Osteoblast (primary cell): ENCODE measurements at regions not wholly inside any gene's neighbourhood (a gene's known extent, or its start where the extent isn't known, plus 50 kb on each side); places are given as distances from the start of the nearest gene placed in this dataset.

ENCODE experiments used
- DNase-seq: peaks from one replicate; pipeline ENCODE4 v3.0.0; 2011; ENCODE audit warnings: low spot score, mixed read lengths; ENCODE audit not compliant: insufficient read length; ENCODE audit errors: missing footprints
- H2AFZ ChIP-seq: 2 replicates; pipeline ENCODE4 v1.6.0; 2011; ENCODE audit warnings: mild to moderate bottlenecking, low read length
- H3K27ac ChIP-seq: 2 replicates; pipeline ENCODE4 v1.5.1; 2011; ENCODE audit warnings: mild to moderate bottlenecking, low read depth, low read length, moderate library complexity
- H3K27me3 ChIP-seq: 2 replicates; pipeline ENCODE4 v1.6.0; 2012; ENCODE audit warnings: mild to moderate bottlenecking, control low read depth, inconsistent platforms, low read length, moderate library complexity; ENCODE audit not compliant: insufficient read depth
- H3K36me3 ChIP-seq: 2 replicates; pipeline ENCODE4 v1.5.1; 2011; ENCODE audit warnings: mild to moderate bottlenecking, low read length, control low read depth, moderate library complexity; ENCODE audit not compliant: insufficient read depth
- H3K4me1 ChIP-seq: 2 replicates; pipeline ENCODE4 v1.5.1; 2011; ENCODE audit warnings: mild to moderate bottlenecking, low read length, control low read depth, moderate library complexity; ENCODE audit not compliant: insufficient read depth
- H3K4me2 ChIP-seq: 2 replicates; pipeline ENCODE4 v1.6.0; 2011; ENCODE audit warnings: mild to moderate bottlenecking, low read length; ENCODE audit not compliant: insufficient read depth
- H3K4me3 ChIP-seq: fragments of 200-600 bp; sonication (generic); 3 replicates; pipeline ENCODE4 v1.5.1; 2012; ENCODE audit warnings: mild to moderate bottlenecking, low read length, inconsistent platforms; ENCODE audit not compliant: insufficient read depth
- H3K79me2 ChIP-seq: 2 replicates; pipeline ENCODE4 v1.6.0; 2012; ENCODE audit warnings: mild to moderate bottlenecking, low read length, control low read depth, inconsistent platforms; ENCODE audit not compliant: insufficient read depth
- H3K9me3 ChIP-seq: 2 replicates; pipeline ENCODE4 v1.5.1; 2011; ENCODE audit warnings: low read depth, low read length, control low read depth
- H4K20me1 ChIP-seq: 2 replicates; pipeline ENCODE4 v1.6.0; 2012; ENCODE audit warnings: mild to moderate bottlenecking, low read length, control low read depth; ENCODE audit not compliant: insufficient read depth
- TF ChIP-seq, protein P1 (sequence below): IDR thresholded peaks from 2 replicates; pipeline ENCODE4 v1.5.1; 2011; ENCODE audit warnings: mild to moderate bottlenecking, low read depth, low read length, moderate library complexity; ENCODE audit errors: extremely low read depth

GRCh38 chr11:90392692-90393091 lies 169.8 kb upstream of the CHORDC1 start:
- Histone ChIP-seq H3K4me1 (no peaks in the 10 kb centered on the region), H2AFZ (no peak overlapping the region), H3K9me3 (no peaks in the 10 kb centered on the region), H3K27ac (no peak overlapping the region), H3K36me3 (no peaks in the 10 kb centered on the region), H4K20me1 (no peaks in the 10 kb centered on the region), H3K4me2 (no peak overlapping the region), H3K79me2 (no peaks in the 10 kb centered on the region), H3K4me3 (no peak overlapping the region), H3K27me3 (no peaks in the 10 kb centered on the region)
- TF ChIP-seq, protein P1, sequence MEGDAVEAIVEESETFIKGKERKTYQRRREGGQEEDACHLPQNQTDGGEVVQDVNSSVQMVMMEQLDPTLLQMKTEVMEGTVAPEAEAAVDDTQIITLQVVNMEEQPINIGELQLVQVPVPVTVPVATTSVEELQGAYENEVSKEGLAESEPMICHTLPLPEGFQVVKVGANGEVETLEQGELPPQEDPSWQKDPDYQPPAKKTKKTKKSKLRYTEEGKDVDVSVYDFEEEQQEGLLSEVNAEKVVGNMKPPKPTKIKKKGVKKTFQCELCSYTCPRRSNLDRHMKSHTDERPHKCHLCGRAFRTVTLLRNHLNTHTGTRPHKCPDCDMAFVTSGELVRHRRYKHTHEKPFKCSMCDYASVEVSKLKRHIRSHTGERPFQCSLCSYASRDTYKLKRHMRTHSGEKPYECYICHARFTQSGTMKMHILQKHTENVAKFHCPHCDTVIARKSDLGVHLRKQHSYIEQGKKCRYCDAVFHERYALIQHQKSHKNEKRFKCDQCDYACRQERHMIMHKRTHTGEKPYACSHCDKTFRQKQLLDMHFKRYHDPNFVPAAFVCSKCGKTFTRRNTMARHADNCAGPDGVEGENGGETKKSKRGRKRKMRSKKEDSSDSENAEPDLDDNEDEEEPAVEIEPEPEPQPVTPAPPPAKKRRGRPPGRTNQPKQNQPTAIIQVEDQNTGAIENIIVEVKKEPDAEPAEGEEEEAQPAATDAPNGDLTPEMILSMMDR = no peak
- no peak for DNase-seq

GRCh38 chr11:90391756-90392155 lies 168.9 kb upstream of the CHORDC1 start:
- TF ChIP-seq, protein P1 = no peak
- Histone ChIP-seq H3K9me3 (no peaks in the 10 kb centered on the region), H3K4me1 (no peaks in the 10 kb centered on the region), H3K4me3 (no peak overlapping the region), H2AFZ (no peak overlapping the region), H3K79me2 (no peaks in the 10 kb centered on the region), H3K27ac (no peak overlapping the region), H3K27me3 (no peaks in the 10 kb centered on the region), H4K20me1 (no peaks in the 10 kb centered on the region), H3K4me2 (no peak overlapping the region), H3K36me3 (no peaks in the 10 kb centered on the region)
- no peak for DNase-seq

- Histone ChIP-seq H3K4me3 (no peak overlapping the region), H3K4me1 (no peaks in the 10 kb centered on the region), H3K9me3 (peaks cover 2% of the 10 kb centered on the region), H4K20me1 (no peaks in the 10 kb centered on the region), H2AFZ (no peak overlapping the region), H3K4me2 (no peak overlapping the region), H3K79me2 (no peaks in the 10 kb centered on the region), H3K27me3 (no peaks in the 10 kb centered on the region), H3K36me3 (no peaks in the 10 kb centered on the region), H3K27ac (no peak overlapping the region)
- TF ChIP-seq, protein P1 = no peak
- DNase-seq = no peak
Observed at GRCh38 chr11:90380206-90380605, 157.4 kb upstream of the CHORDC1 start.

DNA sequence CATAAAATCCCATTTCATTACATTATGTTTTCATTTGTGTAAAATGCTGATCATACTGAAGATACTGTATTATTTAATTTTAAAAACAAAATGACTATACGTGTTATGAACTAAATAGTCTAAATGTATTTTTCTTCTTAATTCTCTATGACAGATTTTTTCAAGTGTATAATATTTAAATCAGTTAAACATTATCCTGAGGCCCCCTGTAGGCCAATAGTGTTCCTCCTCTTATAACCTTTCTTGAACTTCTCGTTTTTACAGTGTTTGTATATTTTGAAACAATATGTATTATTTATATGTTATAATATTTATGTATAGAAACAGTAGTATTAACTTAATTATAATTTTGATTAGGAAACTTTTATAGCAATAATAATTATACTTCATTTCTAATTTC lies 151.1 kb upstream of the CHORDC1 start:
- DNase-seq = no peak
- H3K4me3 ChIP-seq = no peak overlapping the region
- no peak overlapping the region for H3K4me2 ChIP-seq
- TF ChIP-seq, protein P1 = no peak
- H2AFZ ChIP-seq = no peak overlapping the region
- no peak overlapping the region for H3K27ac ChIP-seq
- H3K27me3 ChIP-seq = no peaks in the 10 kb centered on the region
- no peaks in the 10 kb centered on the region for H4K20me1 ChIP-seq
- H3K79me2 ChIP-seq = no peaks in the 10 kb centered on the region
- no peaks in the 10 kb centered on the region for H3K4me1 ChIP-seq
- H3K9me3 ChIP-seq = peaks cover under 1% of the 10 kb centered on the region
- no peaks in the 10 kb centered on the region for H3K36me3 ChIP-seq
